ENCODE measurements at regions not wholly inside any gene's neighbourhood (a gene's known extent, or its start where the extent isn't known, plus 50 kb on each side); places are given as distances from the start of the nearest gene placed in this dataset.
"Not testable (repeated sequence)": the region's sequence is repeated elsewhere in the genome, so short reads cannot be mapped to it uniquely, and the experiment has no call there.

DNA sequence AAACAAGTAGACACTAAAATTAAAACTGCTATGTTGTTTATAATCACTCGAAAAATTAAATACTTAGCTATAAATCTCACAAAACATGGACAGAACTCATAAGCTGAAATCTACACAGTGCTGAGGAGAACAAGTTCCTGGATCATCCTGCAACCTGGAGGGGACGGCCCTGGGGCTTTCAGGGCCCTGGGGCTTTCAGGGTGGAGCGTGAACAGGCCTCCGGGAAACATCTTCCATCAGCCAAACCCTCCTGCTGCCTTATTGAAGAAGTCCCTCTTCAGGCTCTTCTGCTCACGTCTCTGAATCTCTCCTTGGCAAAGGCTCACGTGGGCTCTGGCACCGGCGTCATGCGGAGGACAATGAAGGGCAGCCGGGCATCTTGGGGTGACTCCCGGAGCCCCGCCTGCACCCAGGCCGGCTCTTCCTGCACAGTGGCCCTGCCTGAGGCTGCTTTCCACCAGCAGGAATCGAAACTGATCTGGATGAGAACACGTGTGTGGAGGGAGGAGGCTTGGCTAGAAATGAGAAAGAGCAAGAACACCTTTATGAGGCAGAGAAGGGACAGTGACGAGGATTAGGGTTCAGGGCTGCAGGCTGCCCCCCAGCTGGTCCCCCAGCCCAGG is 127.3 kb downstream of the CDRT15L2 start:
- no peaks in the 10 kb centered on the region for H3K36me3 Mint-ChIP-seq (ENCODE audit: insufficient read depth)
- no peak for DNase-seq (ENCODE audit: low spot score, unreplicated experiment)
- H3K27me3 Mint-ChIP-seq: peaks cover 3% of the 10 kb centered on the region
- H3K27ac Mint-ChIP-seq: no peak overlapping the region
- TF ChIP-seq, protein P1, sequence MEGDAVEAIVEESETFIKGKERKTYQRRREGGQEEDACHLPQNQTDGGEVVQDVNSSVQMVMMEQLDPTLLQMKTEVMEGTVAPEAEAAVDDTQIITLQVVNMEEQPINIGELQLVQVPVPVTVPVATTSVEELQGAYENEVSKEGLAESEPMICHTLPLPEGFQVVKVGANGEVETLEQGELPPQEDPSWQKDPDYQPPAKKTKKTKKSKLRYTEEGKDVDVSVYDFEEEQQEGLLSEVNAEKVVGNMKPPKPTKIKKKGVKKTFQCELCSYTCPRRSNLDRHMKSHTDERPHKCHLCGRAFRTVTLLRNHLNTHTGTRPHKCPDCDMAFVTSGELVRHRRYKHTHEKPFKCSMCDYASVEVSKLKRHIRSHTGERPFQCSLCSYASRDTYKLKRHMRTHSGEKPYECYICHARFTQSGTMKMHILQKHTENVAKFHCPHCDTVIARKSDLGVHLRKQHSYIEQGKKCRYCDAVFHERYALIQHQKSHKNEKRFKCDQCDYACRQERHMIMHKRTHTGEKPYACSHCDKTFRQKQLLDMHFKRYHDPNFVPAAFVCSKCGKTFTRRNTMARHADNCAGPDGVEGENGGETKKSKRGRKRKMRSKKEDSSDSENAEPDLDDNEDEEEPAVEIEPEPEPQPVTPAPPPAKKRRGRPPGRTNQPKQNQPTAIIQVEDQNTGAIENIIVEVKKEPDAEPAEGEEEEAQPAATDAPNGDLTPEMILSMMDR (IDR thresholded peaks at IDR 0.05; ENCODE audit: unreplicated experiment): no peak
- H3K9me3 Mint-ChIP-seq (ENCODE audit: low read depth): peaks cover 4% of the 10 kb centered on the region
- peaks cover 10% of the 10 kb centered on the region for H3K4me1 Mint-ChIP-seq (ENCODE audit: low read depth)
- H3K4me3 Mint-ChIP-seq (ENCODE audit: low read depth): no peak overlapping the region

DNA sequence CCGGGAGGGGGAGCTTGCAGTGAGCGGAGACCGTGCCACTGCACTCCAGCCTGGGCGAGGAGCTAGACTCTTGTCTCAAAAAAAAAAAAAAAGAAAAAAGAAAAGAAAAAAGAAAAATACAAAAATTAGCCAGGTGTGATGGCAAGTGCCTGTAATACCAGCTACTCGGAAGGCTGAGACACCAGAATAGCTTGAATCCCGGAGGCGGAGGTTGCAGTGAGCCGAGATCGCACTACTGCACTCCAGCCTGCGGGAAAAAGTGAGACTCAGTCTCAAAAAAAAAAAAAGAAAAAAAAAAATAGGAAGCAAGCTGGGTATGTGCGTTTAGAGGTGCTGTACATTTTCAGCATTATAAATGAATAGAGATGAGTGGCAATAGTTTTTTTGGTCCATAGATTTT is 129.3 kb downstream of the CDRT15L2 start:
- H3K4me1 Mint-ChIP-seq (ENCODE audit: low read depth); H3K4me3 Mint-ChIP-seq (ENCODE audit: low read depth); H3K27me3 Mint-ChIP-seq; DNase-seq (ENCODE audit: low spot score, unreplicated experiment); H3K27ac Mint-ChIP-seq; H3K36me3 Mint-ChIP-seq (ENCODE audit: insufficient read depth); H3K9me3 Mint-ChIP-seq (ENCODE audit: low read depth): not testable (repeated sequence)

DNA sequence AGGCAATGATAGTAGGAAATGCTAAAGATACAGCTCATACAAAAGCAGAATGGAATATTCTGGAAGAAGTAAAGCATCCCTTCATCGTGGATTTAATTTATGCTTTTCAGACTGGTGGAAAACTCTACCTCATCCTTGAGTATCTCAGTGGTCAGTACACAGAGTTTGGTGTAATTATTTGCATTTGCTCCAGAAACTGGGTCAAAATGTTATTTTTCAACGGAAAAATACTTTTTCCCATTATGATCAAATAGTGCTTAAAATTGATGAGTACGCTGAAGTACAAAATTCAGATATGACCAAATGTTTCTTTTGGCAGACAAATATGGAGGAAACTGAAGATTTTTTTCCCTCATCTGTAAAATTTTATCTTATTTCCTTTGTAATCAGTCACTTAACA is 137.0 kb downstream of the CDRT15L2 start:
- not testable (repeated sequence) for DNase-seq (ENCODE audit: low spot score, unreplicated experiment); H3K4me1 Mint-ChIP-seq (ENCODE audit: low read depth); H3K27me3 Mint-ChIP-seq; H3K4me3 Mint-ChIP-seq (ENCODE audit: low read depth); H3K27ac Mint-ChIP-seq; H3K9me3 Mint-ChIP-seq (ENCODE audit: low read depth); H3K36me3 Mint-ChIP-seq (ENCODE audit: insufficient read depth)

GRCh38 chr17:20721171-20721570 is 141.6 kb downstream of the CDRT15L2 start:
- TF ChIP-seq, protein P1 (IDR thresholded peaks at IDR 0.05; ENCODE audit: unreplicated experiment): no peak
- Mint-ChIP-seq H3K4me1 (ENCODE audit: low read depth) (peaks cover 9% of the 10 kb centered on the region), H3K36me3 (ENCODE audit: insufficient read depth) (no peaks in the 10 kb centered on the region), H3K27ac (no peak overlapping the region), H3K27me3 (no peaks in the 10 kb centered on the region), H3K4me3 (ENCODE audit: low read depth) (no peak overlapping the region), H3K9me3 (ENCODE audit: low read depth) (peaks cover 4% of the 10 kb centered on the region)
- DNase-seq (ENCODE audit: low spot score, unreplicated experiment): no peak

GRCh38 chr17:20724391-20724790 is 144.9 kb downstream of the CDRT15L2 start:
- not testable (repeated sequence) for H3K27me3 Mint-ChIP-seq; H3K4me3 Mint-ChIP-seq (ENCODE audit: low read depth); H3K36me3 Mint-ChIP-seq (ENCODE audit: insufficient read depth); DNase-seq (ENCODE audit: low spot score, unreplicated experiment); H3K27ac Mint-ChIP-seq; H3K9me3 Mint-ChIP-seq (ENCODE audit: low read depth); H3K4me1 Mint-ChIP-seq (ENCODE audit: low read depth)

DNA sequence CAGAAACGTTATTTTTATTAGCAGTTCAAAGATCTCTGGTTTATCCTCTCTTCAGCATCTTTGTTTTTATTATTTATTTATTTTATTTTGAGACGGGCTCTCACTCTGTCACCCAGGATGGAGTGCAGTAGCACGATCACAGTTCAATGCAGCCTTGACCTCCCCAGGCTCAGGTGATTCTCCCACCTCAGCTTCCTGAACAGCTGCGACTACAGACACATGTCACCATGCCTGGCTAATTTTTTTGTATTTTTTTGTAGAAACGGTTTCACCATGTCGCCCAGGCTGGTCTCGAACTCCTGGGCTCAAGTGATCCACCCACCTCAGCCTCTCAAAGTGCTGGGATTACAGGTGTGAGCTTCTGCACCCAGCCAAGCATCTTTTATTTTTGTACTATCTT is 147.7 kb downstream of the CDRT15L2 start:
- not testable (repeated sequence) for H3K4me1 Mint-ChIP-seq (ENCODE audit: low read depth); H3K27ac Mint-ChIP-seq; H3K36me3 Mint-ChIP-seq (ENCODE audit: insufficient read depth); H3K9me3 Mint-ChIP-seq (ENCODE audit: low read depth); H3K27me3 Mint-ChIP-seq; DNase-seq (ENCODE audit: low spot score, unreplicated experiment); H3K4me3 Mint-ChIP-seq (ENCODE audit: low read depth)

DNA sequence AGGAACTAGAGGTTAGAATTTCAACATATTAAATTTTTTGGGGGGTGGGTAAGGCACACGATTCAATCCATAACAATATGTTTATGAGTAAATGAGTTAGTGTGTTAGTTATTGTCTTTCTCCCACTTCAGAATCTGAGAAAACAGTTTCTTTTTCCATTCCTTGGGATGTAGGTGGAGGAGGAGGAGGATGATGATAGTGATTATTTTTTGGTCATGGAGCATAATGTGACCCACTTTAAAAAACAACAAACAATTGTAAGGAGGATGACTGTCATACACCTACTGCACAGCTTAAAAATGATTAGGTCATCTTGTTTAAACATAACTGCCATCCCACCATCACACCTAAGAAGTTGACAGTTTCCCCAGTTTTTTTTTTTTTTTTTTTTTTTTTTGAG is 148.7 kb downstream of the CDRT15L2 start:
- no peak for DNase-seq (ENCODE audit: low spot score, unreplicated experiment)
- H3K27me3 Mint-ChIP-seq: no peaks in the 10 kb centered on the region
- no peaks in the 10 kb centered on the region for H3K36me3 Mint-ChIP-seq (ENCODE audit: insufficient read depth)
- H3K4me1 Mint-ChIP-seq (ENCODE audit: low read depth): peaks cover 9% of the 10 kb centered on the region
- TF ChIP-seq, protein P1 (IDR thresholded peaks at IDR 0.05; ENCODE audit: unreplicated experiment): no peak
- H3K27ac Mint-ChIP-seq: no peak overlapping the region
- no peak overlapping the region for H3K4me3 Mint-ChIP-seq (ENCODE audit: low read depth)
- no peaks in the 10 kb centered on the region for H3K9me3 Mint-ChIP-seq (ENCODE audit: low read depth)

DNA sequence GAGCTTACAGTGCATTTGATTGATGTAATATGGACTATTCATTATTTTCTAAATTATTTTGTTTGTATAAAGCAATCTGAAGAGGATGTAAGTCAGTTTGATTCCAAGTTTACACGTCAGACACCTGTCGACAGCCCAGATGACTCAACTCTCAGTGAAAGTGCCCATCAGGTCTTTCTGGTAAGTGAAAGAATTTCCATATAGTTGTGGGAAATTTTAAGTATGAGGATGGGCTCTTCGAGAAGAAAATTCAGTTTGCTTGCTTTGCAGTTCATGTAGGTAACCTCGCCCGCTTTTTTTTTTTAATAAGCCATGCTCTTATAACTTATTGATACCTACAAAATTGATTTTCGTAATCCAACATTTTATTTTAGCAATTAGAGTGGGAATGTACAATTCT is 151.6 kb downstream of the CDRT15L2 start:
- H3K27me3 Mint-ChIP-seq; H3K4me3 Mint-ChIP-seq (ENCODE audit: low read depth); H3K9me3 Mint-ChIP-seq (ENCODE audit: low read depth); DNase-seq (ENCODE audit: low spot score, unreplicated experiment); H3K4me1 Mint-ChIP-seq (ENCODE audit: low read depth); H3K27ac Mint-ChIP-seq; H3K36me3 Mint-ChIP-seq (ENCODE audit: insufficient read depth): not testable (repeated sequence)
